GM23338 (cell line): ENCODE measurements at regions not wholly inside any gene's neighbourhood (a gene's known extent, or its start where the extent isn't known, plus 50 kb on each side); places are given as distances from the start of the nearest gene placed in this dataset.

Experiments
- ATAC-seq: fragments of 200-7000 bp; cut with Tn5 transposase; 3 replicates; pipeline ENCODE4 v1.9.1; 2020
- DNase-seq: peaks from one replicate; pipeline ENCODE4 v3.0.0-alpha.2; 2015; ENCODE audit warnings: low spot score
- H2AFZ ChIP-seq: fragments of 200-600 bp; sonication (generic); 2 replicates; pipeline ENCODE4 v1.8.0; 2016; ENCODE audit warnings: antibody characterized with exemption, mild to moderate bottlenecking, moderate library complexity
- H3F3A ChIP-seq: fragments of 200-600 bp; sonication (generic); replicated peaks from 2 replicates; pipeline ENCODE4 v1.8.0; 2017; ENCODE audit warnings: antibody characterized with exemption, mixed run types, low read depth
- H3K27ac ChIP-seq: fragments of 200-600 bp; sonication (generic); 2 replicates; pipeline ENCODE4 v1.6.1; 2016; ENCODE audit warnings: low read depth
- H3K27me3 ChIP-seq: fragments of 200-600 bp; sonication (generic); 2 replicates; pipeline ENCODE4 v1.8.0; 2016; ENCODE audit warnings: mild to moderate bottlenecking, mixed run types, moderate library complexity; ENCODE audit not compliant: insufficient read depth
- H3K36me3 ChIP-seq: fragments of 200-600 bp; sonication (generic); 2 replicates; pipeline ENCODE4 v1.8.0; 2016; ENCODE audit warnings: mild to moderate bottlenecking; ENCODE audit not compliant: insufficient read depth
- H3K4me1 ChIP-seq: fragments of 200-600 bp; sonication (generic); 2 replicates; pipeline ENCODE4 v1.8.0; 2016; ENCODE audit warnings: mild to moderate bottlenecking, moderate library complexity; ENCODE audit not compliant: insufficient read depth
- H3K4me2 ChIP-seq: fragments of 200-600 bp; sonication (generic); 2 replicates; pipeline ENCODE4 v1.7.1; 2017; ENCODE audit warnings: mixed run types
- H3K4me3 ChIP-seq: fragments of 200-600 bp; sonication (generic); 2 replicates; pipeline ENCODE4 v1.6.1; 2016; ENCODE audit warnings: mixed run types
- H3K79me2 ChIP-seq: fragments of 200-600 bp; sonication (generic); replicated peaks from 2 replicates; pipeline ENCODE4 v1.8.0; 2017; ENCODE audit warnings: mild to moderate bottlenecking; ENCODE audit not compliant: insufficient read depth
- H3K9me2 ChIP-seq: fragments of 200-600 bp; sonication (generic); 2 replicates; pipeline ENCODE4 v1.8.0; 2017; ENCODE audit not compliant: insufficient read depth
- H4K20me1 ChIP-seq: fragments of 200-600 bp; sonication (generic); replicated peaks from 2 replicates; pipeline ENCODE4 v1.8.0; 2017; ENCODE audit warnings: mild to moderate bottlenecking; ENCODE audit not compliant: insufficient read depth
- H3K27ac Mint-ChIP-seq: 2 replicates; pipeline ENCODE4 v1.8.0; 2020; ENCODE audit warnings: inconsistent platforms, mild to moderate bottlenecking, moderate library complexity, mixed read lengths
- H3K27me3 Mint-ChIP-seq: 3 replicates; pipeline ENCODE4 v1.8.0; 2022; ENCODE audit warnings: low read depth, mild to moderate bottlenecking, moderate library complexity, mixed read lengths, inconsistent platforms; ENCODE audit not compliant: insufficient read depth, poor library complexity
- H3K36me3 Mint-ChIP-seq: 3 replicates; pipeline ENCODE4 v1.8.0; 2021; ENCODE audit warnings: low read depth, mild to moderate bottlenecking, inconsistent platforms, moderate library complexity, mixed read lengths
- H3K4me1 Mint-ChIP-seq: 3 replicates; pipeline ENCODE4 v1.8.0; 2020; ENCODE audit warnings: mild to moderate bottlenecking, inconsistent platforms, mixed read lengths
- H3K4me3 Mint-ChIP-seq: 3 replicates; pipeline ENCODE4 v1.8.0; 2021; ENCODE audit warnings: moderate library complexity, mild to moderate bottlenecking, inconsistent platforms, mixed read lengths
- H3K9me3 Mint-ChIP-seq: 3 replicates; pipeline ENCODE4 v1.8.0; 2020; ENCODE audit warnings: moderate library complexity, mild to moderate bottlenecking, inconsistent platforms, mixed read lengths
- CREB1 ChIP-seq: fragments of 250-450 bp; sonication (Bioruptor Pico); IDR thresholded peaks from 2 replicates; pipeline ENCODE4 v1.5.0; 2020; ENCODE audit warnings: low read depth, mild to moderate bottlenecking, moderate library complexity
- CTCF ChIP-seq, 2 experiments: fragments of 200-600 bp in 1 of 2; sonication (generic) in 1 of 2; conservative IDR thresholded peaks; 2 replicates each; pipeline versions ENCODE4 v1.5.1 to v1.6.1; 2016 to 2017; ENCODE audit warnings: antibody characterized with exemption in 2 of 2, low read depth in 2 of 2, mild to moderate bottlenecking in 2 of 2, moderate library complexity in 1 of 2
- EZH2 ChIP-seq: fragments of 200-600 bp; sonication (generic); IDR thresholded peaks from one replicate; pipeline ENCODE4 v1.8.0; 2017; ENCODE audit warnings: antibody characterized with exemption, mild to moderate bottlenecking, low read depth; ENCODE audit not compliant: unreplicated experiment
- EZH2phosphoT487 ChIP-seq: fragments of 200-600 bp; sonication (generic); IDR thresholded peaks from one replicate; pipeline ENCODE4 v1.8.1; 2018; ENCODE audit warnings: antibody characterized with exemption; ENCODE audit not compliant: unreplicated experiment
- JUNB ChIP-seq: IDR thresholded peaks from one replicate; pipeline ENCODE4 v1.6.1; 2016; ENCODE audit warnings: antibody characterized with exemption; ENCODE audit not compliant: unreplicated experiment
- NANOG ChIP-seq: IDR thresholded peaks from 2 replicates; pipeline ENCODE4 v1.6.1; 2016; ENCODE audit warnings: antibody characterized with exemption, borderline replicate concordance
- POLR2AphosphoS5 ChIP-seq: IDR thresholded peaks from 2 replicates; pipeline ENCODE4 v1.6.1; 2016; ENCODE audit warnings: antibody characterized with exemption, low read depth
- STAT1 ChIP-seq: IDR thresholded peaks from one replicate; pipeline ENCODE4 v1.6.1; 2016; ENCODE audit warnings: antibody characterized with exemption; ENCODE audit not compliant: unreplicated experiment
- ZNF114 ChIP-seq: fragments of 250-450 bp; sonication (Bioruptor Pico); IDR thresholded peaks from 2 replicates; pipeline ENCODE4 v1.5.0; 2020; ENCODE audit warnings: mild to moderate bottlenecking, moderate library complexity
- ZNF462 ChIP-seq: fragments of 250-450 bp; sonication (Bioruptor Pico); IDR thresholded peaks from 2 replicates; pipeline ENCODE4 v1.5.0; 2020; ENCODE audit warnings: mild to moderate bottlenecking, moderate library complexity
- TF ChIP-seq, protein P1 (sequence below): IDR thresholded peaks from one replicate; pipeline ENCODE4 v1.6.1; 2018; ENCODE audit warnings: antibody characterized with exemption; ENCODE audit not compliant: unreplicated experiment

GRCh38 chr3:98710067-98710659, 53.0 kb upstream of the ST3GAL6 start:
- Mint-ChIP-seq H3K27ac (no peak overlapping the region), H3K4me3 (no peak overlapping the region), H3K4me1 (peaks cover 32% of the 10 kb centered on the region), H3K36me3 (no peaks in the 10 kb centered on the region), H3K27me3 (no peaks in the 10 kb centered on the region), H3K9me3 (peaks cover 3% of the 10 kb centered on the region)
- no peaks in the 10 kb centered on the region for H3K36me3 ChIP-seq
- ATAC-seq (no peak), DNase-seq (no peak)
- no peaks in the 10 kb centered on the region for H3K27me3 ChIP-seq
- 0 out of 2 replicates have a peak, but pooled peaks cover 7% of the 10 kb centered on the region for H3K9me2 ChIP-seq
- H3K4me2 ChIP-seq: no peak overlapping the region
- peaks cover 33% of the 10 kb centered on the region for H3K4me1 ChIP-seq
- H2AFZ ChIP-seq: no peak overlapping the region
- H3K79me2 ChIP-seq: no peaks in the 10 kb centered on the region
- H3F3A ChIP-seq: no peaks in the 10 kb centered on the region
- H4K20me1 ChIP-seq: no peaks in the 10 kb centered on the region
- no peak overlapping the region for H3K27ac ChIP-seq
- no peak overlapping the region for H3K4me3 ChIP-seq
- TF ChIP-seq CREB1 (CRISPR knock-in tag) (no peak), STAT1 (no peak), JUNB (no peak), POLR2AphosphoS5 (no peak), EZH2 (no peak), EZH2phosphoT487 (no peak), ZNF462 (no peak), NANOG (no peak), ZNF114 (CRISPR knock-in tag) (no peak), CTCF (conservative IDR thresholded peaks at IDR 0.05; ENCODE audit: low read depth in 2 of 2) (no peak)
- TF ChIP-seq, protein P1, sequence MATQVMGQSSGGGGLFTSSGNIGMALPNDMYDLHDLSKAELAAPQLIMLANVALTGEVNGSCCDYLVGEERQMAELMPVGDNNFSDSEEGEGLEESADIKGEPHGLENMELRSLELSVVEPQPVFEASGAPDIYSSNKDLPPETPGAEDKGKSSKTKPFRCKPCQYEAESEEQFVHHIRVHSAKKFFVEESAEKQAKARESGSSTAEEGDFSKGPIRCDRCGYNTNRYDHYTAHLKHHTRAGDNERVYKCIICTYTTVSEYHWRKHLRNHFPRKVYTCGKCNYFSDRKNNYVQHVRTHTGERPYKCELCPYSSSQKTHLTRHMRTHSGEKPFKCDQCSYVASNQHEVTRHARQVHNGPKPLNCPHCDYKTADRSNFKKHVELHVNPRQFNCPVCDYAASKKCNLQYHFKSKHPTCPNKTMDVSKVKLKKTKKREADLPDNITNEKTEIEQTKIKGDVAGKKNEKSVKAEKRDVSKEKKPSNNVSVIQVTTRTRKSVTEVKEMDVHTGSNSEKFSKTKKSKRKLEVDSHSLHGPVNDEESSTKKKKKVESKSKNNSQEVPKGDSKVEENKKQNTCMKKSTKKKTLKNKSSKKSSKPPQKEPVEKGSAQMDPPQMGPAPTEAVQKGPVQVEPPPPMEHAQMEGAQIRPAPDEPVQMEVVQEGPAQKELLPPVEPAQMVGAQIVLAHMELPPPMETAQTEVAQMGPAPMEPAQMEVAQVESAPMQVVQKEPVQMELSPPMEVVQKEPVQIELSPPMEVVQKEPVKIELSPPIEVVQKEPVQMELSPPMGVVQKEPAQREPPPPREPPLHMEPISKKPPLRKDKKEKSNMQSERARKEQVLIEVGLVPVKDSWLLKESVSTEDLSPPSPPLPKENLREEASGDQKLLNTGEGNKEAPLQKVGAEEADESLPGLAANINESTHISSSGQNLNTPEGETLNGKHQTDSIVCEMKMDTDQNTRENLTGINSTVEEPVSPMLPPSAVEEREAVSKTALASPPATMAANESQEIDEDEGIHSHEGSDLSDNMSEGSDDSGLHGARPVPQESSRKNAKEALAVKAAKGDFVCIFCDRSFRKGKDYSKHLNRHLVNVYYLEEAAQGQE: no peak
